Gastroesophageal sphincter (tissue), 4 donors: ENCODE measurements at regions not wholly inside any gene's neighbourhood (a gene's known extent, or its start where the extent isn't known, plus 50 kb on each side); places are given as distances from the start of the nearest gene placed in this dataset.

Experiments used
- ATAC-seq: fragments of 150-250 bp; one replicate; pipeline ENCODE4 v1.9.1; 2016; ENCODE audit warnings: mild to moderate bottlenecking, moderate library complexity
- H3K27ac ChIP-seq, 4 donors: fragments of 200-600 bp; sonication (generic) in 3 of 4; 1 replicate in 3 of 4; 2 replicates in 1 of 4; pipeline ENCODE4 v1.5.1; 2016 to 2019
- H3K27me3 ChIP-seq: fragments of 200-600 bp; sonication (generic); one replicate; pipeline ENCODE4 v1.5.1; 2019
- H3K36me3 ChIP-seq, 2 donors: fragments of 200-600 bp; sonication (generic); one replicate each; pipeline ENCODE4 v1.5.1; 2019; ENCODE audit warnings: control low read depth in 1 of 2
- H3K4me1 ChIP-seq, 3 donors: fragments of 200-600 bp; sonication (generic); 1 replicate in 2 of 3; 2 replicates in 1 of 3; pipeline ENCODE4 v1.5.1; 2016 to 2019; ENCODE audit warnings: control low read depth in 2 of 3
- H3K4me3 ChIP-seq, 2 donors: fragments of 200-600 bp; sonication (generic); one replicate each; pipeline ENCODE4 v1.5.1; 2019; ENCODE audit warnings: mild to moderate bottlenecking in 1 of 2, moderate library complexity in 1 of 2
- H3K9me3 ChIP-seq, 3 donors: fragments of 200-600 bp; sonication (generic); one replicate each; pipeline ENCODE4 v1.5.1; 2017 to 2019; ENCODE audit warnings: control low read depth in 2 of 3
- EP300 ChIP-seq: sonication (generic); formaldehyde crosslinking; IDR thresholded peaks from one replicate; pipeline ENCODE4 v1.6.1; 2017; ENCODE audit warnings: antibody characterized with exemption, mild to moderate bottlenecking
- POLR2A ChIP-seq, 2 donors: fragments of 450-650 bp; IDR thresholded peaks; one replicate each; pipeline ENCODE4 v1.6.1; 2017; ENCODE audit warnings: antibody characterized with exemption in 2 of 2, mild to moderate bottlenecking in 2 of 2, moderate library complexity in 1 of 2
- POLR2AphosphoS5 ChIP-seq: sonication (generic); formaldehyde crosslinking; IDR thresholded peaks from one replicate; pipeline ENCODE4 v1.6.1; 2017; ENCODE audit warnings: antibody characterized with exemption
- WGBS, 2 donors: methylation state at CpG; one replicate each; pipeline ENCODE4 v1.1.5; 2018; ENCODE audit warnings: low coverage in 1 of 2; 5-methylcytosine and 5-hydroxymethylcytosine counted together
- TF ChIP-seq, protein P1 (sequence below), 4 experiments: fragments of 200-600 bp in 2 of 4; fragments of 450-650 bp in 2 of 4; sonication (generic) in 1 of 4; IDR thresholded peaks; one replicate each; pipeline ENCODE4 v1.5.1; 2017 to 2019; ENCODE audit warnings: antibody characterized with exemption in 4 of 4, mild to moderate bottlenecking in 2 of 4, moderate library complexity in 2 of 4

DNA sequence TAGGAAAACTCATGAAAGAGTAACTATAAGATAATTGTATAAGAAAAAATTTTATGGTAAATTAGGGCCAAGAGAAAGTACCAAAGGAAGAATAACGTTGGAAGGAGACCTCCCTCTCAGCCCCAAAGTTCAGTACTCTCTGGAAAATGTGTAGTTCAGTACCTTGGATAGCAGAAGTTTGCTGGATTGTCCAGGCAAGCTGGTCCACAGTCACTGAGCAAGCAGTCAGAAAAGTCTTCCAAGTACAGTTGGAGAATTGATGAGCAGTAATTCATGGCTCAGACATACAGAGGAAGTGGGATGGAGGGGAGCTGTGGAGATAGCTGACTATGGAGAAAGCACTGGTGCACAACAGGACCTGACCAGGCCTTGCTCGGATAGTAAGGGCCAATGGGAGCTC lies 598.2 kb upstream of the NDST4 start:
- Histone ChIP-seq H3K9me3 (no peaks in the 10 kb centered on the region), H3K27me3 (no peaks in the 10 kb centered on the region), H3K36me3 (no peaks in the 10 kb centered on the region), H3K4me3 (no peak overlapping the region), H3K4me1 (no peaks in the 10 kb centered on the region), H3K27ac (no peak overlapping the region)
- whole genome bisulfite sequencing, 2 donors = 40 to 50% methylated on average over 2 of the region's 2 CpGs
- TF ChIP-seq, protein P1, sequence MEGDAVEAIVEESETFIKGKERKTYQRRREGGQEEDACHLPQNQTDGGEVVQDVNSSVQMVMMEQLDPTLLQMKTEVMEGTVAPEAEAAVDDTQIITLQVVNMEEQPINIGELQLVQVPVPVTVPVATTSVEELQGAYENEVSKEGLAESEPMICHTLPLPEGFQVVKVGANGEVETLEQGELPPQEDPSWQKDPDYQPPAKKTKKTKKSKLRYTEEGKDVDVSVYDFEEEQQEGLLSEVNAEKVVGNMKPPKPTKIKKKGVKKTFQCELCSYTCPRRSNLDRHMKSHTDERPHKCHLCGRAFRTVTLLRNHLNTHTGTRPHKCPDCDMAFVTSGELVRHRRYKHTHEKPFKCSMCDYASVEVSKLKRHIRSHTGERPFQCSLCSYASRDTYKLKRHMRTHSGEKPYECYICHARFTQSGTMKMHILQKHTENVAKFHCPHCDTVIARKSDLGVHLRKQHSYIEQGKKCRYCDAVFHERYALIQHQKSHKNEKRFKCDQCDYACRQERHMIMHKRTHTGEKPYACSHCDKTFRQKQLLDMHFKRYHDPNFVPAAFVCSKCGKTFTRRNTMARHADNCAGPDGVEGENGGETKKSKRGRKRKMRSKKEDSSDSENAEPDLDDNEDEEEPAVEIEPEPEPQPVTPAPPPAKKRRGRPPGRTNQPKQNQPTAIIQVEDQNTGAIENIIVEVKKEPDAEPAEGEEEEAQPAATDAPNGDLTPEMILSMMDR (IDR thresholded peaks at IDR 0.05) = no peak
- TF ChIP-seq POLR2AphosphoS5 = no peak
- no peak for TF ChIP-seq POLR2A (IDR thresholded peaks at IDR 0.05)
- no peak for ATAC-seq

DNA sequence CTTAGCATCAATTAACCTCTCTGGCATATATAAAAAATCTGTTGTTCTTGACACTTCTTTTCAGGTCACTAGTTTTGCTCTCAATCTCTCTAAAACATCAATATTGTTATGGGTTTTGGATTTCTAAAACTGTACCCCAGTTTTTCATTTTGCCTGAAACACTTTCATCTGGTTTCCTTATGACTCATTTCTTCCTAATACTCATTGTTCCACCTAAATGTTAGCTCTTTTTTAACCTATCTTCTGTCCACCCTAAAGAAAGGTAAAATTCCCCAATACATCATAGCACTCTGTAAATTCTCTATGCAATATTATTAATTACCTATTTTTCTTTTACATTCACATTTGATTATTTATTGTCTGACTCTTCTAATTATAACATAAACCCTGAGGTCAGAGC lies 575.5 kb upstream of the NDST4 start:
- Histone ChIP-seq H3K4me1 (no peaks in the 10 kb centered on the region), H3K27me3 (no peaks in the 10 kb centered on the region), H3K27ac (no peak overlapping the region), H3K4me3 (no peak overlapping the region), H3K36me3 (no peaks in the 10 kb centered on the region), H3K9me3 (peaks cover 0 to 5% (median 0%) of the 10 kb centered on the region in 3 donors)
- no peak for ATAC-seq
- TF ChIP-seq POLR2AphosphoS5 (no peak), EP300 (no peak), POLR2A (IDR thresholded peaks at IDR 0.05) (no peak)
- TF ChIP-seq, protein P1 (IDR thresholded peaks at IDR 0.05) = no peak

DNA sequence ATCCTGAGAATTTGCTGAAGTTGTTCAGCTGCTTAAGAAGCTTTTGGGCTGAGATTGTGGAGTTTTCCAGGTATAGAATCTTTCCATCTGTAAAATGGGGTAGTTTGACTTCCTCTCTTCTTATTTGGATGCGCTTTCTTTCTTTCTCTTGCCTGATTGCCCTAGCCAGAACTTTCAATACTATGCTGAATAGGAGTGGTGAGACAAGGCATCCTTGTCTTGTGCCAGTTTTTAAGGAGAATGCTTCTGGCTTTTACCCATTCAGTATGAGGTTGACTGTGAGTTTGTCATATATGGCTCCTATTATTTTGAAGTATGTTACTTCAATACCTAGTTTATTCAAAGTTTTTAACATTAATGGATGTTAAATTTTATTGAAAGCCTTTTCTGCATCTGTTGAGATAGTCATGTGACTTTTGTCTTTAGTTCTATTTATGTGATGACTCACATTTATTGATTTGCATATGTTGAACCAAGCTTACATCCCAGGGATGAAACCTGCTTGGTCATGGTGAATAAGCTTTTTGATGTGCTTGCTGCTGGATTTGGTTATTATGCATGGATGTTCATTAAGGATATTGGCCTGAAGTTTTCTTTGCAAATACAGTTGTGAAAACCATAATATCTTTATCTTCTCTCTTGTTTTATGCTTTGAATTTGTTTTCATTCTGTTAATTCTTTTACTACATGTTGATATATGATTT lies 573.8 kb upstream of the NDST4 start:
- ATAC-seq = no peak
- Histone ChIP-seq H3K27ac (no peak overlapping the region), H3K27me3 (no peaks in the 10 kb centered on the region), H3K4me3 (no peak overlapping the region), H3K36me3 (no peaks in the 10 kb centered on the region), H3K4me1 (no peaks in the 10 kb centered on the region), H3K9me3 (peaks cover 0 to 5% (median 0%) of the 10 kb centered on the region in 3 donors)
- WGBS, 2 donors = 100% methylated on average over 1 of the region's 1 CpG
- TF ChIP-seq POLR2A (IDR thresholded peaks at IDR 0.05) = no peak
- TF ChIP-seq, protein P1 (IDR thresholded peaks at IDR 0.05) = no peak
- no peak for TF ChIP-seq EP300

DNA sequence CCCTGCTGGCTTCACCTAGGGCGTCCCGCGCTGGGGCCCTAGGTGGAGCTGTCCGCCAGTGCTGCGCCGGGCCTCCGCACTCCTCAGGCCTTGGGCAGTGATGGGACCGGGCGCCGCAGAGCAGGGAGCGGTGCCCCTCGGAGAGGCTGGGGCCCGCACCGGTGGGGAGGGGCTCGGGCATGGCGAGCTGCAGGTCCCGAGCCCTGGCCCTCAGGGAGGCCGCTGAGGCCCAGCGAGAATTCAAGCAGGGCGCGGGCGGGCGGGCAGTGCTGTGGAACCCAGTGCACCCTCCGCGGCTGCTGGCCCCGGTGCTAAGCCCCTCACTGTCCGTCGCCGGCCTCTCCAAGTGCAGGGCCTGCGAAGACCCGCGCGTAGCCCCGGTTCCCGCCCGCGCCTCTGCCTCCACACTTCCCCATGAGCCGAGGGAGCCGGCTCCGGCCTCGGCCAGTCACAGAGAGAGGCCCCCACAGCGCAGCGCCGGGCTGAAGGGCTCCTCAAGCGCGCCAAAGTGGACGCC lies 565.1 kb upstream of the NDST4 start:
- TF ChIP-seq EP300 = no peak
- Histone ChIP-seq H3K4me1 (no peaks in the 10 kb centered on the region), H3K9me3 (no peaks in the 10 kb centered on the region), H3K36me3 (no peaks in the 10 kb centered on the region), H3K27ac (no peak overlapping the region), H3K4me3 (no peak overlapping the region), H3K27me3 (no peaks in the 10 kb centered on the region)
- no CpG with 5 or more reads among the region's 47 CpGs for WGBS, 2 donors
- ATAC-seq = no peak

DNA sequence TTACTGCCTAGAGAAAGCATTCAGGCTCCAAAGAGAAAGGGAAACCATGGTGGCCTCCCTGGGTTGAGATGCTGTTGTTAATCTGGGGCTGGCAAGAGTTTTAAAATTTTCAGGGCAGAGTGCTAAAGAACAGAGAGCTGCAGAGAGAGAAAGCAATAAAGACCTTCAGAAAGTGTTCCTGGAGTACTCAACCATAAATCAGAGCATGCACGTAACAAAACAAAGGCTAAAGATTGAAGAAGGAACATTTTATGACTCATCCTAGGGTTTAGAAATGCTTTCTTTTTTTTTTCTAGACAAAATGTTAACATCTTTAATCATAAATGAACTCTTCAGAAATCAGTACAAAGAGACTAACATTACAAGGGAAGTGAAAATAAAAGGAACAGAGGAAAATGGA lies 562.3 kb upstream of the NDST4 start:
- Histone ChIP-seq H3K9me3 (no peaks in the 10 kb centered on the region), H3K27ac (no peak overlapping the region), H3K27me3 (no peaks in the 10 kb centered on the region), H3K4me3 (no peak overlapping the region), H3K4me1 (no peaks in the 10 kb centered on the region), H3K36me3 (no peaks in the 10 kb centered on the region)
- ATAC-seq = no peak
- TF ChIP-seq EP300 (no peak), POLR2AphosphoS5 (no peak), POLR2A (IDR thresholded peaks at IDR 0.05) (no peak)
- TF ChIP-seq, protein P1 (IDR thresholded peaks at IDR 0.05) = no peak
- 15 to 27% methylated on average over 1 of the region's 1 CpG for whole genome bisulfite sequencing, 2 donors
